HL-60 (cell line): ENCODE measurements at regions not wholly inside any gene's neighbourhood (a gene's known extent, or its start where the extent isn't known, plus 50 kb on each side); places are given as distances from the start of the nearest gene placed in this dataset.

Experiments used
- GABPA ChIP-seq: IDR thresholded peaks from 2 replicates; pipeline ENCODE4 v1.6.1; 2012; ENCODE audit warnings: low read depth
- POLR2AphosphoS5 ChIP-seq: IDR thresholded peaks from 2 replicates; pipeline ENCODE4 v1.6.1; 2012; ENCODE audit warnings: low read depth
- TF ChIP-seq, protein P1 (sequence below): IDR thresholded peaks from one replicate; pipeline ENCODE4 v1.5.1; 2011; ENCODE audit warnings: low read length, control low read depth, inconsistent platforms; ENCODE audit not compliant: insufficient read depth
- TF ChIP-seq, protein P2 (sequence below): IDR thresholded peaks from 2 replicates; pipeline ENCODE4 v1.6.1; 2012; ENCODE audit warnings: low read depth; ENCODE audit not compliant: insufficient replicate concordance

GRCh38 chr12:105846331-105846730 is 292.4 kb downstream of the NUAK1 start:
- TF ChIP-seq, protein P1, sequence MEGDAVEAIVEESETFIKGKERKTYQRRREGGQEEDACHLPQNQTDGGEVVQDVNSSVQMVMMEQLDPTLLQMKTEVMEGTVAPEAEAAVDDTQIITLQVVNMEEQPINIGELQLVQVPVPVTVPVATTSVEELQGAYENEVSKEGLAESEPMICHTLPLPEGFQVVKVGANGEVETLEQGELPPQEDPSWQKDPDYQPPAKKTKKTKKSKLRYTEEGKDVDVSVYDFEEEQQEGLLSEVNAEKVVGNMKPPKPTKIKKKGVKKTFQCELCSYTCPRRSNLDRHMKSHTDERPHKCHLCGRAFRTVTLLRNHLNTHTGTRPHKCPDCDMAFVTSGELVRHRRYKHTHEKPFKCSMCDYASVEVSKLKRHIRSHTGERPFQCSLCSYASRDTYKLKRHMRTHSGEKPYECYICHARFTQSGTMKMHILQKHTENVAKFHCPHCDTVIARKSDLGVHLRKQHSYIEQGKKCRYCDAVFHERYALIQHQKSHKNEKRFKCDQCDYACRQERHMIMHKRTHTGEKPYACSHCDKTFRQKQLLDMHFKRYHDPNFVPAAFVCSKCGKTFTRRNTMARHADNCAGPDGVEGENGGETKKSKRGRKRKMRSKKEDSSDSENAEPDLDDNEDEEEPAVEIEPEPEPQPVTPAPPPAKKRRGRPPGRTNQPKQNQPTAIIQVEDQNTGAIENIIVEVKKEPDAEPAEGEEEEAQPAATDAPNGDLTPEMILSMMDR = no peak
- no peak for TF ChIP-seq POLR2AphosphoS5
- TF ChIP-seq GABPA = no peak
- TF ChIP-seq, protein P2, sequence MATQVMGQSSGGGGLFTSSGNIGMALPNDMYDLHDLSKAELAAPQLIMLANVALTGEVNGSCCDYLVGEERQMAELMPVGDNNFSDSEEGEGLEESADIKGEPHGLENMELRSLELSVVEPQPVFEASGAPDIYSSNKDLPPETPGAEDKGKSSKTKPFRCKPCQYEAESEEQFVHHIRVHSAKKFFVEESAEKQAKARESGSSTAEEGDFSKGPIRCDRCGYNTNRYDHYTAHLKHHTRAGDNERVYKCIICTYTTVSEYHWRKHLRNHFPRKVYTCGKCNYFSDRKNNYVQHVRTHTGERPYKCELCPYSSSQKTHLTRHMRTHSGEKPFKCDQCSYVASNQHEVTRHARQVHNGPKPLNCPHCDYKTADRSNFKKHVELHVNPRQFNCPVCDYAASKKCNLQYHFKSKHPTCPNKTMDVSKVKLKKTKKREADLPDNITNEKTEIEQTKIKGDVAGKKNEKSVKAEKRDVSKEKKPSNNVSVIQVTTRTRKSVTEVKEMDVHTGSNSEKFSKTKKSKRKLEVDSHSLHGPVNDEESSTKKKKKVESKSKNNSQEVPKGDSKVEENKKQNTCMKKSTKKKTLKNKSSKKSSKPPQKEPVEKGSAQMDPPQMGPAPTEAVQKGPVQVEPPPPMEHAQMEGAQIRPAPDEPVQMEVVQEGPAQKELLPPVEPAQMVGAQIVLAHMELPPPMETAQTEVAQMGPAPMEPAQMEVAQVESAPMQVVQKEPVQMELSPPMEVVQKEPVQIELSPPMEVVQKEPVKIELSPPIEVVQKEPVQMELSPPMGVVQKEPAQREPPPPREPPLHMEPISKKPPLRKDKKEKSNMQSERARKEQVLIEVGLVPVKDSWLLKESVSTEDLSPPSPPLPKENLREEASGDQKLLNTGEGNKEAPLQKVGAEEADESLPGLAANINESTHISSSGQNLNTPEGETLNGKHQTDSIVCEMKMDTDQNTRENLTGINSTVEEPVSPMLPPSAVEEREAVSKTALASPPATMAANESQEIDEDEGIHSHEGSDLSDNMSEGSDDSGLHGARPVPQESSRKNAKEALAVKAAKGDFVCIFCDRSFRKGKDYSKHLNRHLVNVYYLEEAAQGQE = no peak
